ENCODE measurements at regions not wholly inside any gene's neighbourhood (a gene's known extent, or its start where the extent isn't known, plus 50 kb on each side); places are given as distances from the start of the nearest gene placed in this dataset.

GRCh38 chr4:179095585-179096221 lies 1653.5 kb upstream of the AGA start:
- ChIA-PET CTCF (no interaction called here), POLR2A (no interaction called here)
- no peaks in the 10 kb centered on the region for H3K27me3 ChIP-seq (replicated peaks; ENCODE audit: control insufficient read depth, insufficient read depth, low read length)
- no peaks in the 10 kb centered on the region for H3K36me3 ChIP-seq (ENCODE audit: control insufficient read depth, insufficient read depth, low read length)
- Mint-ChIP-seq H3K27ac (ENCODE audit: unreplicated experiment) (no peak overlapping the region), H3K4me3 (ENCODE audit: unreplicated experiment) (no peak overlapping the region), H3K27me3 (ENCODE audit: insufficient read depth, unreplicated experiment) (no peaks in the 10 kb centered on the region), H3K36me3 (ENCODE audit: insufficient read depth, unreplicated experiment) (no peaks in the 10 kb centered on the region), H3K9me3 (ENCODE audit: unreplicated experiment) (no peaks in the 10 kb centered on the region), H3K4me1 (ENCODE audit: low read depth, unreplicated experiment) (no peaks in the 10 kb centered on the region)
- no peak for TF ChIP-seq CTCF (IDR thresholded peaks at IDR 0.05; ENCODE audit: insufficient read depth in 1 of 2, low read depth in 1 of 2, low read length in 1 of 2, severe bottlenecking in 1 of 2, unreplicated experiment in 1 of 2)
- H3K4me1 ChIP-seq: no peaks in the 10 kb centered on the region
- intact Hi-C loops (cut with micrococcal nuclease; ENCODE audit: unreplicated experiment): no loop called here
- H3K9me3 ChIP-seq: no peaks in the 10 kb centered on the region
- BruUV-seq (replicated peaks): no TSS peak
- no peak overlapping the region for H3K4me3 ChIP-seq (ENCODE audit: low read depth, low read length)
- DNase-seq: peak in 1 of 2 experiments; percentile 24

- no TSS peak for BruUV-seq (replicated peaks)
- DNase-seq: peak in 1 of 2 experiments; percentile 16
- no peaks in the 10 kb centered on the region for H3K4me1 ChIP-seq
These were observed 1655.5 kb upstream of the AGA start for GRCh38 chr4:179097741-179098140.

GRCh38 chr4:179110356-179110755 lies 1668.1 kb upstream of the AGA start:
- no peaks in the 10 kb centered on the region for H3K4me1 ChIP-seq
- POLR2A ChIA-PET: no interaction called here
- H3K9me3 Mint-ChIP-seq (ENCODE audit: unreplicated experiment): no peaks in the 10 kb centered on the region
- H3K4me3 ChIP-seq (ENCODE audit: low read depth, low read length): no peak overlapping the region
- intact Hi-C loops (cut with micrococcal nuclease; ENCODE audit: unreplicated experiment): no loop called here
- CTCF ChIA-PET: no interaction called here
- no TSS peak for BruUV-seq (replicated peaks)
- no peaks in the 10 kb centered on the region for H3K36me3 ChIP-seq (ENCODE audit: control insufficient read depth, insufficient read depth, low read length)
- no peaks in the 10 kb centered on the region for H3K4me1 Mint-ChIP-seq (ENCODE audit: low read depth, unreplicated experiment)
- no peaks in the 10 kb centered on the region for H3K27me3 ChIP-seq (replicated peaks; ENCODE audit: control insufficient read depth, insufficient read depth, low read length)
- no peaks in the 10 kb centered on the region for H3K36me3 Mint-ChIP-seq (ENCODE audit: insufficient read depth, unreplicated experiment)
- no peak overlapping the region for H3K4me3 Mint-ChIP-seq (ENCODE audit: unreplicated experiment)
- TF ChIP-seq CTCF (IDR thresholded peaks at IDR 0.05; ENCODE audit: insufficient read depth in 1 of 2, low read depth in 1 of 2, low read length in 1 of 2, severe bottlenecking in 1 of 2, unreplicated experiment in 1 of 2): no peak
- no peaks in the 10 kb centered on the region for H3K9me3 ChIP-seq
- H3K27me3 Mint-ChIP-seq (ENCODE audit: insufficient read depth, unreplicated experiment): no peaks in the 10 kb centered on the region
- H3K27ac Mint-ChIP-seq (ENCODE audit: unreplicated experiment): no peak overlapping the region
- DNase-seq: no peak

More at GRCh38 chr4:179097741-179098140, 1655.5 kb upstream of the AGA start:
- Mint-ChIP-seq H3K27me3 (ENCODE audit: insufficient read depth, unreplicated experiment) (no peaks in the 10 kb centered on the region), H3K36me3 (ENCODE audit: insufficient read depth, unreplicated experiment) (no peaks in the 10 kb centered on the region), H3K9me3 (ENCODE audit: unreplicated experiment) (no peaks in the 10 kb centered on the region), H3K27ac (ENCODE audit: unreplicated experiment) (no peak overlapping the region), H3K4me3 (ENCODE audit: unreplicated experiment) (no peak overlapping the region), H3K4me1 (ENCODE audit: low read depth, unreplicated experiment) (no peaks in the 10 kb centered on the region)
- Histone ChIP-seq H3K36me3 (ENCODE audit: control insufficient read depth, insufficient read depth, low read length) (no peaks in the 10 kb centered on the region), H3K4me3 (ENCODE audit: low read depth, low read length) (no peak overlapping the region), H3K9me3 (no peaks in the 10 kb centered on the region), H3K27me3 (replicated peaks; ENCODE audit: control insufficient read depth, insufficient read depth, low read length) (no peaks in the 10 kb centered on the region)
- CTCF ChIA-PET: no interaction called here
- intact Hi-C loops (cut with micrococcal nuclease; ENCODE audit: unreplicated experiment): no loop called here
- no peak for TF ChIP-seq CTCF (IDR thresholded peaks at IDR 0.05; ENCODE audit: insufficient read depth in 1 of 2, low read depth in 1 of 2, low read length in 1 of 2, severe bottlenecking in 1 of 2, unreplicated experiment in 1 of 2)
- POLR2A ChIA-PET: no interaction called here

Data from Caco-2 (cell line).